LNCAP (cell line): ENCODE measurements at regions not wholly inside any gene's neighbourhood (a gene's known extent, or its start where the extent isn't known, plus 50 kb on each side); places are given as distances from the start of the nearest gene placed in this dataset.

Experiments used
- TF ChIP-seq, protein P1 (sequence below): fragments of 450-650 bp; IDR thresholded peaks from 2 replicates; pipeline ENCODE4 v1.5.1; 2017; ENCODE audit warnings: mild to moderate bottlenecking

GRCh38 chr6:168876956-168877355 lies 376.7 kb downstream of the THBS2 start:
- TF ChIP-seq, protein P1, sequence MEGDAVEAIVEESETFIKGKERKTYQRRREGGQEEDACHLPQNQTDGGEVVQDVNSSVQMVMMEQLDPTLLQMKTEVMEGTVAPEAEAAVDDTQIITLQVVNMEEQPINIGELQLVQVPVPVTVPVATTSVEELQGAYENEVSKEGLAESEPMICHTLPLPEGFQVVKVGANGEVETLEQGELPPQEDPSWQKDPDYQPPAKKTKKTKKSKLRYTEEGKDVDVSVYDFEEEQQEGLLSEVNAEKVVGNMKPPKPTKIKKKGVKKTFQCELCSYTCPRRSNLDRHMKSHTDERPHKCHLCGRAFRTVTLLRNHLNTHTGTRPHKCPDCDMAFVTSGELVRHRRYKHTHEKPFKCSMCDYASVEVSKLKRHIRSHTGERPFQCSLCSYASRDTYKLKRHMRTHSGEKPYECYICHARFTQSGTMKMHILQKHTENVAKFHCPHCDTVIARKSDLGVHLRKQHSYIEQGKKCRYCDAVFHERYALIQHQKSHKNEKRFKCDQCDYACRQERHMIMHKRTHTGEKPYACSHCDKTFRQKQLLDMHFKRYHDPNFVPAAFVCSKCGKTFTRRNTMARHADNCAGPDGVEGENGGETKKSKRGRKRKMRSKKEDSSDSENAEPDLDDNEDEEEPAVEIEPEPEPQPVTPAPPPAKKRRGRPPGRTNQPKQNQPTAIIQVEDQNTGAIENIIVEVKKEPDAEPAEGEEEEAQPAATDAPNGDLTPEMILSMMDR = no peak

DNA sequence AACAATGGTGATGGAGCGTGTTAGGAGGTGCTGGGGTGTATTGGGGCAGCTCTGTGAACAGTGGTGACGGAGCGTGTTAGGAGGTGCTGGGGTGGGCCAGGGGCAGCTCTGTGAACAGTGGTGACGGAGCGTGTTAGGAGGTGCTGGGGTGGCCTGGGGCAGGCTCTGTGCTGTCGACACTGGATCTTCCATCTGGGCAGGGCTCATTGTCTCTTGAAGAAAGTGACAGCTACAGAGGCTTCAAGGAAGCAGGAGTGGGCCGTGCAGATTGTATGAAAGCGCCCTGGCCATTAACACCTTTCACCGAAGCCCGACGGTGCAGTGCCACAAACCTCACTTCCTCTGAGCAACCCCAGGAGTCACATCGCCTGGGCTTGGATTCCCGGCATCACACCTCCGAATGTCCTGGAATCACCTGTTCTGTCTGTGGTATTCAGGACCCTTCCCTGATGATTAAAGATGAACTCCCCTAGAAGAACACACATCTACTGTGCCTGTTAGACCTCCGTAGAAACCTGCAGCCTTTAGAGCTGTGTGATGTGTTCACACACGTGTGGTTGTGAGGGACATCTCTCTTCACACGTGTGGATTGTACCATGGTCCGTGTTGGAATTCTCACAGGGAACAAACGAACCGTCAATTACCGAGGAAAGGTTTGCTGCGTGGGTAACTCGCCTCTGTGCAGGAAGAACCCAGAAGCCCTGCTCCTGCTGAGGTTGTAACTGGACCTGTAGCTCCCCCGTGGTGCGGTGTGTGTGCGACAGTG lies 377.7 kb downstream of the THBS2 start:
- TF ChIP-seq, protein P1 = no peak

DNA sequence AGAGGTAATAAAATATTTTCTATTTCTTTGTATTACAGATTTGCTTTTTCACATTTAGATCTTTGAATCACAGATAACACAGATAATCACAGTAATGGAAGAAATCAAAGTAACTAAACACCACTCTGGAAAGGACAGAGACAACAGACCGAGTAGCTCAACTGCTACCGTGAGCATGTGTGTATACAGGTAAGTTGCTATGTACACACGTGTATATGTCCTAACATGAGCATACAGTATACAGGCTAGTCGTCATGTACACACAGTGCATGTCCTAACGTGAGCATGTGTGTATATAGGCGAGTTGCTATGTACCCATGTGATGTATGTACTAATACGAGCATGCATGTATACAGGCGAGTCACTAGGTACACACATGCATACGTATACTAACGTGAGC lies 379.0 kb downstream of the THBS2 start:
- TF ChIP-seq, protein P1 = no peak

GRCh38 chr6:168873278-168874190 lies 380.1 kb downstream of the THBS2 start:
- TF ChIP-seq, protein P1 = no peak

GRCh38 chr6:168871642-168872315 lies 381.9 kb downstream of the THBS2 start:
- TF ChIP-seq, protein P1 = no peak

DNA sequence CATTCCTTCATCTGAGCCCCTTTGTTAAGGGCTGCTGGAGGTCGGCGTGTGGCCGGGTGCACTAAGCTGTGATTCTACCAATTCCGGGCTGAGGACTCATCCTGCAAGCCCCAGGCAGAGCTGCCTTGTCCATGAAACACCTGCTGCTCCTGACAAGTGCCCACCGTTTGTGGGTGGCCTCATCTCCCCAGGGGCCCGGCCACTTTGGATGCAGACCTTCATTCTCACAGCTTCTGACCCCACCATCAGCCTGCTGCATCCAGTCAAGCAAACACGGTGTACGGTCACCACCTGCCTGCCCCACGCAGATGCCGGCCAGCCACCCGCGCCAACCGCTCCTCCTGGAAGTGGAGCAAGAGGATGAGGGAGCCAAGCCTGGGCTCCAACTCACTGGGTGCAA lies 382.7 kb downstream of the THBS2 start:
- TF ChIP-seq, protein P1 = no peak

GRCh38 chr6:168867247-168868102 lies 386.2 kb downstream of the THBS2 start:
- TF ChIP-seq, protein P1 = no peak
